T-helper 2 cell (primary cell): ENCODE measurements at regions not wholly inside any gene's neighbourhood (a gene's known extent, or its start where the extent isn't known, plus 50 kb on each side); places are given as distances from the start of the nearest gene placed in this dataset.
"Not testable (repeated sequence)": the region's sequence is repeated elsewhere in the genome, so short reads cannot be mapped to it uniquely, and the experiment has no call there.

ENCODE experiments used
- DNase-seq, 5 experiments: peaks; one replicate each; pipeline versions ENCODE4 v3.0.0 to v3.0.0-alpha.2; 2012 to 2022

DNA sequence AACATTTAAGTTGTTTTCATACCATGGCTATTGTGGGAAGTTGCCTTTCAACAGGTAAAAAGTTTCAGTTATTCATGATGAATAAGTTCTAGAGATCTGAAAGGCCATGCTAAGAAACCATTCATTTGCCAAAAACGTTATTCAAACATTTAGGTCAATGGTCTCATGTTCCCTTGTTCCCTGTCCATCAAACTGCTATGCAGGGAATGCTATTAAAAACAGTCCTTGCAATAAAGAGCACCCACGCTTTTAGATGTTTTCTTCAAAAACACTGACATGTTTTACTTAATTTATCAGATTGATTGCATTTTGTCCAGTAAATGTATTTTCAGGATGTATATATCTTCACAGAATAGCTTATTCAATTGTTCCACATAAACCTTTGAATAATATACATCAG is 573.2 kb upstream of the PCDH20 start:
- no peak for DNase-seq

DNA sequence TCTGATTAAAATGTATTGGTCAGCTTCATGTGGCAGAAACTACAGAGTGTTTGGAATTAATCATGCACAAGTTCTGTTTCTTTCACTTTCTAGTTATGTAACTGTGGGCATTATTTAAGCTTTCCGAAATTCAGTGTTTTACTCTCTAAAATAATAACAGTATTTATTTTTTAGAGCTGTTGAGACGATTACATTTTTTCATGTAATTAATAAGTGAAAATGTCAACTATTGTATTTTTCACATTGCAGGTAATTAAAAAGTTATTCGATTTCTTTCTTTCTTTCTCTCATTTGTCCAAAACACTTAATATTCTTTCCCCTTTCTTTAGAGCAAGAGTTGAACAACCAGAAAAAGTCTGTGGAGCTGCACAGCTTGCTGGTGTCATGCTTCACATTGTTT is 559.4 kb upstream of the PCDH20 start:
- no peak for DNase-seq

DNA sequence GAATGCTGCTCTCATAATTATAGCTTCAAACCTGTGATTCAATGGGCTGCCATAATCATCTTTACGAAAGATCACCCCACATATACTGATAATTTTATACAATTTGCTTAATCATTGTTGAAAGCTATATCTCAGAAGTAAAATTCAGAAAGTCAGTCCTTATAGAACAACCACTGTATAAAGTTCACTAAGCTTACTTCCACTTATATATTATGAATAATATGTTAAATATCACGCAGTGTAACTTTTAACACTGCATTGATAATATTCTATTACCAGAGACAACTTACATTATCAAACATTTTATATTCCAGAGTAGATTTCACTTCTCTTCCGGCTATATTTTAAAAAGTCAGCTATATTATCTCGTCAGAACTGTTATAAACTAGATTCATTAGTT is 550.1 kb upstream of the PCDH20 start:
- no peak for DNase-seq

DNA sequence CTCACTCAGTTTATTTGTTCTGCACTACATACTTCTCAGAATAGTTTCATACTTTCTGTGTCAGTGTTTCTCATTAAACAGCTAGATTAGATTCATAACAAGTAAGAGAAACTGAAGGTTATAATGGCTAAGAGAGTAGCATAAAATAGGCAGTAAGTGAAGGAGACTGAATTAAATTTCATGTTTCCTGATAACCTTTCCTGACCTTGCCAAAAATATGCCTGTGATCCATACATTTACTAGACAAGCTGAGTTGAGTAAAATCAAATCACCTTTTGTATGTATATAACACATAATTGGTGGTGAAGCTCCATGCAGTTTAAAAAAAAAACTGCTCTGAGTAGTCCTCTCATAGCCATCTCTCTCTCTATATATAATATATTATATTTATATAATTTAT is 545.3 kb upstream of the PCDH20 start:
- DNase-seq = no peak

DNA sequence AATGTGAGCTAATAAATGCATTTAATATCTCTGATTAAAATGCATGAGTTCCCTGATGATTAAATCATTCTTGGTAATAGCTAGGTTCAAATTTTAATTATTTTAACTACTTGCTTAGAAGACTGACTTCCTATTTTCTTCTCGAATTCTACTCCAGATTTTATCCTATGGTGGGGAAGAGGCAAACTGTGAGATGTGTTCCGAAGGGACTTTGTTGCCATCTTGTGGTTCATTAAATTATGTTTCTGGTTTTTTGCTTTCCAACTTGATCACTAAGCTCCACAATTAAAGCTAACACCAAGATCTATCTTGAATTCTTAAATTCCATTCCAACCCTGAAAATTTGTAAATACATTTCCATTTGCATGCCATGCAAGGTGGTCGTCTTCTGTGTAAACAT is 538.4 kb upstream of the PCDH20 start:
- DNase-seq = no peak

DNA sequence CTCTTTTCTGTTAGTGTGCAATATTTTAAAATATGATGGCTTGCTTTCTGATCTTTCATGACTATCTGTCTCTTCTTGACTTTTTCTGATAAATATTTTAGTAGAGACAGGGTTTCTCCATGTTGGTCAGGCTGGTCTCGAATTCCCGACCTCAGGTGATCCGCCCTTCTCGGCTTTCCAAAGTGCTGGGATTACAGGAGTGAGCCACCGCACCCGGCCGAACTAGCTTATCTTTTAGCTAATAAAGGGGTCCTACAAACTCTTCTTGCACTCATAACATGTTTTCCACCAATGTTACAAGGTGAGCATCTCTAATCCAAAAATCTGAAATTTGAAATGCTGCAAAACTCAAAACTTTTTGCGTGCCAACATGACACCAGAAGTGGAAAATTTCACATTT is 535.2 kb upstream of the PCDH20 start:
- no peak for DNase-seq

DNA sequence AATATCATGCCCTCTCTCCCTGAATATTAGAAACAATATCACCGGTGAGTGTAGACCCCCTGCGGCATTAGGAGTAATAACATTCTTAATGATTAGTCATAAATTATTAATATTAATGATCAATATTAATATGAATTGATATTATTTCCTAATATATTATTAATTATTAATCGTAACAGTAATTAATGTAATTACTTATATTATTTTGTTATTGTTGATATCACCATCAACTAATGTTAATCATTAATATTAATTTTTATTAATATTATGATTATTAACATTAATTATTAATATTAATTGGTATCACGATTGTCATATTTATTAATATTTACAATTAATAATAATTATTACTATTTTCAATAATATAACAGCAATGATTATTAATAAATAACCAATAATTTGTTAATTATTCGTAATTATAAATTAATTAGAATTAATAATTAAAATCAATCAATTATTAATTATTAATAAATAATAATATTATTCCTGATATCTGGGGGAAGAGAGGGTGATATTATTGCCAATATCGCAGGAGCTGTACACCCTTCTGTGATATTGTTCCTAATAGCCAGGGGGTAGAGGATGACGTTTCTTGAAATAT is 528.8 kb upstream of the PCDH20 start:
- DNase-seq = no peak

DNA sequence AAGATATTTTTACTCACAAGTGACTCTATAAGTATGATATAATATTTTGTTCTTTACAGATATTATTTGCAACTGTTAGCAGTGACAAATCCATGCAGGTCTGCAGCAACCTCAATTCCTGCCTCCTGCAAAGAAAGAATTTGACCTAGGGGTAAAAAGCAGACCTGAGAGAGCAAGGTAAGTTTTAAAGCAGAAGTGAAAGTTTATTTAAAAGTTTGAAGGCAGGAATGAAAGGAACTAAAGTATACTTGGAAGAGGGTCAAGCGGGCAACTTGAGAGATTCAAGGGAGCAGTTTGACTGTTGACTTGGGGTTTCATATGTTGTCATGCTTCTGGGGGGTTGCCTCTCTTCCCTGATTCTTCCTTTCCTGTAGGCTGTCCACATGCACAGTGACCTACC is 520.1 kb upstream of the PCDH20 start:
- DNase-seq = no peak

DNA sequence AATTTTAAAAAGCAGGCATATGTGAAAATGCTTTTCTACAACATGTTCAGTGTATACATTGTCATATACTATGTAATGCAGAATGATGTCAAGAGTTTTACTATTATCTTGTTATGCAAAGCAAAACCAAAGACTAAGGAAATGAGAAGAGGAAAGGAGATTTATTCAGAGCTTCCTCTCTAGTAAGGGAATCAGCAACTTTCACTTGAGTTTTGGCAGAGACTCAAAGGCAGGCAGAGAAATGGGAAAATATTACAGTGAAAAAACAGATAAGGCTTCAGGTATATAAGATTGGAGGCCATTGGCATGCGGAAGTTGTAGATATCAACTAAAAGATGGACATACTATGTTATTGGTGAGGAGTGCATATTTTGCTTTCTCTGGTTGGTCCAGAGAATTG is 512.0 kb upstream of the PCDH20 start:
- no peak for DNase-seq

DNA sequence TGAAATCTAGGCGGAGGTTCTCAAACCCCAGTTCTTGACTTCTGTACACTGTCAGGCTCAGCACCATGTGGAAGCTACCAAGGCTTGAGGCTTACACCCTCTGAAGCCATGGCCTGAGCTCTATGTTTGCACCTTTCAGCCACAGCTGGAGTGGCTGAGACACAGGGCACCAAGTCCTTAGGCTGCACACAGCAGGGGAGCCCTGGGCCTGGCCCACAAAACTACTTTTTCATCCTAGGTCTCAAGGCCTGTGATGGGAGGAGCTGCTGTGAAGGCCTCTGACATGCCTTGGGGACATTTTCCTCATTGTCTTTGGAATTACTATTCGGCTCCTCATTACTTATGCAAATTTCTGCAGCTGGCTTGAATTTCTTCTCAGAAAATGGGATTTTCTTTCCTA is 503.2 kb upstream of the PCDH20 start:
- DNase-seq = no peak

DNA sequence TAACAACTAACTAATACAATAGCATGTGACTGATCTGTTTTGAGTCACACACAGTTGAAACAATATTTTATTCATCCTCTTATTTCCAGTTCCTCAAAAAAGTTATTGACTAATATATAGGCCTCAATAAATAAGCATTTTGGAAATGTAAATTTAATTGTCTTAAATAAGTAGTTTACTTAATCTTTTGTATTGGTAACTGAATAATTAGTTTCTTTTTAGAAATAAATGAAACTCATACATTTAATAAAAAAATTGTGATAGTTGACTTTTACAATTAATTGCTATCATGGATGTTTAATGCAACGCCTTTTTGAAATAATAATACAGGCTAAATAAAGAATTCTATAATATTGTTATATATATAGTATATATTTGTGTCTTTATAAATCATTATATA is 500.8 kb upstream of the PCDH20 start:
- no peak for DNase-seq

DNA sequence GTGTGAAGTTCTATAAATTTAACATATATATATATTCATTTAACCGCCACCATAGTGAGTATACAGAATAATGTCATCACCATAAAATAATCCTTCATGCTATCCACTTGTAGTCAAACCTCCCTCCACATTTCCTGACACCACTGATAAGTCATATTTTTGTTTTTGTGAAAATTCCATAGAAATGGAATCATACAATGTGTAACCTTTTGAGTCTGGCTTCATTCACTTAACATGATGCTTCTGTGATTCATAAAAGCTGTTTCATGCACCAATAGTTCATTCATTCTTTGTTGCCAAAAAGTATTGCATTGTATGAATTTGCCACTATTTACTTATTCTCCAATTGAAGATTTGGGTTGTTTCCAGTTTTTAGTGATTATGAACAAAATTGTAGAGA is 497.5 kb upstream of the PCDH20 start:
- DNase-seq = no peak

DNA sequence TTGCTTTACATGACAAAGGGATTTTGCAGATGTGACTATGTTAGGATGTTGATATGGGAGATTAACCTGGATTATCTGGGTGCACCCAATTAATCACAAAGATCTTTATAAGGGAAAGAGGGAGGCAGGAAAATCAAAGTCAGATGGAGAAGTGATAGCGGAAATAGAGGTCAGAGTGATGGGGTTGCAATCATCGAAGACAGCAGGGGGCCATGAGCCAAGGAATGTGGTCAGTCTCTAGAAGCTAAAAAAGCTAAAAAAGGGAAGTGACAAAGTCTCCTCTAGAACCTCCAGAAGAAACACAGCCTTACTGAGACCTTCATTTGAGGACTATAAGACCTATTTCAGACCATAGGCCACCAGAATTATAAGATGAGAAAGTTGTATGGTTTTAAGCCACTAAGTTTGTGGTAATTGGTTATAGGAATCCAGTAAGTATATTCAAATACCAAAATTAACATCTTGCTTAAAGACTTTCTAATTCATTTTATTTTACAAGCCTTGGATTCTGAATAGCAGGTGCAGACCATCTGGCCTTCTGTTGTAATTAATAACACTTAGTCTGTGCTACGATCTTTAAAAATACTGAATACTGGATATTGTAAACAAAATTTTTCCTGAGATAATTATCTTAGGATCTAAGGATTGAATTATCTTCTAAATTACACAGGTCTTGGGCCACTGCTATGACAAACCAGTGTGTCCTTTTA is 493.4 kb upstream of the PCDH20 start:
- no peak for DNase-seq

DNA sequence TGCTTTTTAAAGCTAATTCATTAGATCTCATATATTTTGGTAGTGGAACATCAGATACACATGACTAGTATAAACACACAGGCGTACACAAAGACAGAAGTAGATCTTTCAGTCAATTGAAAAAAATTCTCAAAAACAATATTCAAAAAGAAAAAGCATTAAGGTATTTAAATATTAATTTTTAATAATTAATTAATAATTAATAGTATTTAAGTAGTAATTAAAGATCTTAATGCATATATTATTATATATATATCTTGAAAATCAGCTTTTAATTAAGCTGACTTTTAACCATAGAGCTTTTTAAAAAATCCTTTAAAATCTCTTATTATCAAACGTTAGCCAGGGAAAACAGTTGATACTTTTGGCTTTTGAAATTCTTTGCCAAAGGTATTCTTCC is 489.4 kb upstream of the PCDH20 start:
- no peak for DNase-seq

DNA sequence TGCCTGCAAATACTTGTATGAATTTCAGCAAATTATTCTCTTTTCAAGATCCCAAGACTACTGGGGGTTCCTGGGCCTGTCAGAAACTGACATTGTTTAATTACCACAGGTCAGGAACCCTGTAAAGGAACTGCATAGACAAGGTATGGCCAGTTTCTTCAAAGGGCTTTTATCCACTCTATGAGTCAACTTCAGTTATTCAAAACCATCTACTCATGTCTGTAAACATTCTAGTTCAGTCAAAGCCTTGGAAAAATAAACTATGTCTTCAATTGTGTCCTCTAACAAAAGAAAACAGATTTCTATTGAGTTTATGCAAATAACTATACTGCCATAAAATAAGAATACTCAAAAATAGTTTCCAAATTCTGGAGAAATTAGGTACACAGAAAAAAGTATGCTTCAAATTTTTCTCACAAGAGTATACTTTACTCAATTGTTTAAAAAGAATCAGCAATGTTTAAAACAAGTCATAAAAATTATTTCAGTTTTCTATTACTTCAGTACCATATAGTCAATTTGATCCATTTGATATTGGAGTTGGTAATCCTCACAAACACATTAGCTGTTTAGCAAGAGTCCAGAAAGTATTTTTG is 486.4 kb upstream of the PCDH20 start:
- DNase-seq = no peak

DNA sequence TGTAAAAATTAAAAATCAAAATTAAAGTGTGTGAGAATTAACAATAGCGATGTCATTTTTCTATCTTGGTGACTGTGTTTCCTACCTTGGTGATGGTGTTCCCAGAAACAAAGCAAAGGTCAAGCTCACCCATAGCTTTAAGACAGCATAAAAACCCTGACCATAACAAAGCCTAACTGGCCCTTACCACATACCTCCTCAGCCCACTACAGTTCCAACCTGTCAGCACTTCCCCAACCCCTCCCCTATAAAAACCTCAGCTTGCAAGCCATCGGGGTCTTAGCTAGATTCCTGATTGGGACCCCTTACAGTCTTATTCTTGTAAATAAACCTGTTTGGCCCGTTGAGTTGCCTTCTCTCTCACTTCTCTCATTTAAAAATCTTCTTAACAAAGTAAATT is 484.4 kb upstream of the PCDH20 start:
- DNase-seq = no peak

DNA sequence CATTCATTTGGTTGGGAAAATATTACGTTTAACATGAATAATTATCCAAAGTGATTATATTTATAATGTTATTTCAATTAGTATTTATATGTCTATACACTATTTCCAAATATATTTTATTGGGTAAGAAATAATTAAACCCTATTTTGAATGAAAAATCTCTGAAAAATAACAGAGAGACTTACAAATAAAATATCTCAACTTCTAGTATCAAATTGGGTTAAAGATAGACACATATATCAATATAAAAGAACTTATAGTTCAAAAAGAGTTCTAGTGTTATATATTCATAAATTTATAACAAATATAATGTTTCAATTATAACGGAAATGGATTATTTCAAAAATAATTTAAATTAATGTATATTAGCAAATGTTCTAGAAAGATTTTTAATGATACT is 482.6 kb upstream of the PCDH20 start:
- DNase-seq = no peak

DNA sequence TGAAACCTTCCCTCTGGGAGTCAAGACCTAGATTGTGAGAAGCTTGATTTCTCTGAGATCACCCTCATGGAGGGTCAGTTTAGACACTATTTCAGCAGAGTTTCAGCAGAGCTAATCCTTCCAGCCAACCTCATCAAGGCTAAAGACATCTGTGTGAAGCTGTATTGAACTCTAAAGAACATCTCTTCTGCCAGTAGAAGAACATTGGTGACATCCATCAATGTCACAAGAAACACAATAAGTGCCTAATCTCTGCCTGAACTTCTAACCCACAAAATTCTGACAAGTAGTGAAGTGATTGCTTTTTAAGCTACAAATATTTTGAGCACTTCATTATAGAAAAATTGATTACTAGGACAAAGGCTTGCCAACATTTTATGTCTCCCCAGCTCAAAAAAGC is 475.8 kb upstream of the PCDH20 start:
- no peak for DNase-seq

DNA sequence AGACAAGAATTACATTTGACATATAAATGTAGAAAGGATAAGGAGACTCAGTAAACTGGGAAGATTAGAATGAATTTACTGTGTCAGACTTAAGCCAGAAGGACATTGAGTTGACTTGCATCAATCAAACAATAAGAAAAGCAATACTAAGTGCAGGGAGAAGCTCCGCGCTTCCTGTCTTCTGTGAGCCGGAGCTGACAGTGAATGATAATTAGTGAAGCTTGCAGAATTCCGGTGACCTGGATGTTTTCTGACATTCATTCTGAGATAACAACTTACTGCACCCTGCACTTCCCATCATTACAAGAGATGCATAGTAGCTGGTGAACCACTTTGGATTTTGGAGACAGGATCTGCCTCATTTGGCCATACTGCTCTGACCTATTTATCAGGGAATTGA is 469.2 kb upstream of the PCDH20 start:
- no peak for DNase-seq

DNA sequence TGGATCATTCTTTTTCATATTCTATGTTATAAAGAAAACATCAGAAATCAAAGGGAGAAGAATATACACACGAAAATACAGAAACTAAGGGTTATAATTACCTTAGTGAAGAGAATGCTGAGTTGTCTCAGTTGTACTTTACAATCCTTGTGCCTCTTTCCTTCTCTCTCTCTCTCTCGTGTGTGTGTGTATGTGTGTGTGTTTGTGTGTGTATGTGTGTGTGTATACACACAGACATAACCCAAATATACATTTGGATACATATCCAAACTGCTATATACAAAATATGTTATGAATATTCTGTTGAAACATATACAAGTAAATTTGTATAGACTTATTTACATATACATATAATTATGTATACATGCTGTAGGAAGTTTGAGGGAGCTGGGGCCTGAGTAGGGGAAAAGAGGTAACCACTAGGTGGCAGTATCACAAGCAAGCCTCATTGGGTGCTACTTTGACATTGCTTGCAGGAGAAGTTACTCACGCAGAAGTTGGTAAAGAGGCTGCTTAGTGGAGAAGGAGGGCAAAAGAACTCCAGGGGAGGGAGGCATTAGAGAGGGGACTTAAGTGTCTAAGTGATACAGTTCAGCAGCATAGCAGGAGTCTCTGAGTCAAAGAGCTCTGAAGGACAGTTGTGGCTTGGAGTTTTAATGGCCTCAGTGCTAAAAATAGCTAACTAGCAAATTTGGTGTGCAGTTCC is 465.1 kb upstream of the PCDH20 start:
- DNase-seq = peak in 1 of 5 experiments; percentile 37

DNA sequence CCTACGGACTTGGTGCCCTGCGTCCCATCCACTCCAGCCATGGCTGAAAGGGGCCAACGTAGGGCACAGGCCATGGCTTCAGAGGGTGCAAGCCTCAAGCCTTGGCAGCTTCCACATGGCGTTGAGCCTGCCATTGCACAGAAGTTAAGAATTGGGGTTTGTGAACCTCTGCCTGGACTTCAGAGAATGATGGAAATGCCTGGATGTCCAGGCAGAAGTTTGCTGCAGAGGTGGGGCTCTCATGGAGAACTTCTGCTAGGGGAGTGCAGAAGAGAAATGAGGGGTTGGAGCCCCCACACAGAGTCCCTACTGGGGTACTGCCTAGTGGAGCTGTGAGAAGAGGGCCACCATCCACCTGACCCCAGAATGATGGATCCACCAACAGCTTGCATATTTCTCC is 462.9 kb upstream of the PCDH20 start:
- DNase-seq = not testable (repeated sequence)

DNA sequence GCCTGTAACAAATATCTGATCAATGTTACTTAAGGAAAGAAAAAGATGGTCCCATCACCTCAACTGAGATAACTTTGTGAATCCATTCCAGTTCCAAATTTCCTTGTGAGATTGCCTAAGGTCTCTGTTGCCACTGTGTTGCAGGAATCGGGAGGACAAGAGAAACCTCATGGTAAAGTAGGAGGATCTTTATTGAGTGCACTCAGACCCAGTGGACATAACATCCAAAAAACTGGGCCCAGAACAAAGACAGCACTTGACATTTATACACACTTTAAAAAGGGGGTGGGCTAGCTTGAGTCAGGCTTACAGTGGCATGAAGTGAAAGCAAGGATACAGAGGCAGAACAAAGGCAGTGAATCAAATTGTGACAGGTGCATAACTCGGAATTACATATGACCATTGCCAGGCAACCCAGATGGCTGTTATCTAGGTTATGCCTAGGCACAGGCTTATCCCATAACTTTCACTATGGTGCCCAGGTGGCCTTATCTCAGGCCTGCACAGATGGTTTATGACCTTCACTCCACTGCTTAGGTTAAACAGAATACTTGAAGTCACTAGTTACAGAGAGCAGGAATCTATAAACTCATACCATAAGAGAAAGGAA is 459.4 kb upstream of the PCDH20 start:
- DNase-seq = no peak

DNA sequence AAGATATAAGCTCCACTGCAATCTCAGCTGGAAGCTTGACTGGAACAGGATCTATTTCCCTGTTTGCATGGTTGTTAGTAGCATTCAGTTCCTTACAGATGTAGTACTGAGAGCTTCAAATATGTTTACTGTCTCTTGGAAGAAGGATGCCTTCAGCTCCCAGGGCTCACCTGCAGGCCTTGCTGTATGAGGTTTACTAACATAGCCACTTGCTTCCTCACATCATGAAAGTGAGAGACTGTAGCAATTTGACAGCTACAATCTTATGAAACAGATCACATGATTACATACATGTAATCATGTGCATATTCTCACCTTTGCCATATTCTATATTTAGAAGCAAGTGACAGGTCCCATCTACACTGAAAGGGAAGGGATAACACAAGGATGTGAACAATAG is 458.1 kb upstream of the PCDH20 start:
- DNase-seq = no peak

DNA sequence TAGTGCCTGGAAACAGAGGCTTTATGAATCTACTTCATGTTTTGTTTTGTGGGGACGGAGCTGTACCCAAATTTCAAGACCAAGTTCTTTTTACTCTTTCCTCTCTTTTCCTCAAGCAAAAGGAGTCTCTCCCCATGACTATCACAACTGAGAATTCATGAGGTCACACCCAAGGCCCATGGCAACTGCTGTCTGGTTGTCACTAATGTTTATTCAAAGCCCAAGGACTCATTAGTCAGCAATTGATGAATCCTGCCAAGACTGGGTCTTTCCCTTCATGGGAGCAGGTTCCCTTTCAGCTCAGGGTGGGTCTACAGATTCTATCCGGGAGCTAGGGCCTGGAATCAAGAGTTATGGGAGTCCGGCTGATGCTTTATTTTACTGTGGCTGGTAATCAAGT is 441.5 kb upstream of the PCDH20 start:
- DNase-seq = no peak
